ENCODE measurements at regions not wholly inside any gene's neighbourhood (a gene's known extent, or its start where the extent isn't known, plus 50 kb on each side); places are given as distances from the start of the nearest gene placed in this dataset.

- Histone ChIP-seq H2BK15ac (ENCODE audit: low read depth, poor library complexity, severe bottlenecking) (no peak overlapping the region), H3K4ac (ENCODE audit: low read depth in 1 of 2, low read length in 2 of 2) (no peak overlapping the region), H3K4me3 (ENCODE audit: insufficient read depth in 1 of 2, low read depth in 1 of 2, low read length in 2 of 2) (no peak overlapping the region), H2AFZ (ENCODE audit: low read depth, low read length) (no peak overlapping the region), H3K9me3 (ENCODE audit: control insufficient read depth, low read length) (no peaks in the 10 kb centered on the region), H3K27ac (ENCODE audit: low read length, poor library complexity, severe bottlenecking) (no peak overlapping the region), H3K4me2 (ENCODE audit: low read length, poor library complexity, severe bottlenecking) (no peak overlapping the region), H2BK120ac (ENCODE audit: low read depth, low read length) (no peak overlapping the region), H3K18ac (ENCODE audit: low read depth in 1 of 2, low read length in 2 of 2) (no peak overlapping the region), H3K79me1 (replicated peaks; ENCODE audit: low read length, poor library complexity, severe bottlenecking) (no peaks in the 10 kb centered on the region), H4K91ac (ENCODE audit: low read length) (no peak overlapping the region), H3K9ac (ENCODE audit: low read length) (no peak overlapping the region), H2BK5ac (ENCODE audit: low read depth, low read length, poor library complexity, severe bottlenecking) (peak overlapping the region; percentile 19), H3K14ac (ENCODE audit: low read length in 2 of 2) (no peak overlapping the region), H2BK12ac (ENCODE audit: low read length in 2 of 2) (no peak overlapping the region), H2AK5ac (ENCODE audit: low read length, severe bottlenecking) (no peak overlapping the region), H3K4me1 (ENCODE audit: control insufficient read depth, insufficient read depth, low read depth, low read length) (no peaks in the 10 kb centered on the region), H3K23ac (ENCODE audit: low read length in 2 of 2) (no peak overlapping the region), H3K27me3 (ENCODE audit: control insufficient read depth in 1 of 2, insufficient read depth in 1 of 2, low read length in 2 of 2) (no peaks in the 10 kb centered on the region), H3K36me3 (ENCODE audit: control insufficient read depth in 1 of 2, insufficient read depth in 2 of 2, low read depth in 1 of 2, low read length in 2 of 2) (no peaks in the 10 kb centered on the region), H4K8ac (ENCODE audit: low read length) (no peak overlapping the region)
- WGBS, result 81% methylated on average over 4 of the region's 5 CpGs
- DNase-seq, result no peak
Measured at GRCh38 chr13:39100996-39101738, 62.9 kb downstream of the NHLRC3 start.

- no peak overlapping the region for H2BK12ac ChIP-seq (ENCODE audit: low read length in 2 of 2)
- WGBS, result 81% methylated on average over 6 of the region's 6 CpGs
- H2AFZ ChIP-seq (ENCODE audit: low read depth, low read length), result no peak overlapping the region
- no peak overlapping the region for H3K4me3 ChIP-seq (ENCODE audit: insufficient read depth in 1 of 2, low read depth in 1 of 2, low read length in 2 of 2)
- no peak overlapping the region for H3K18ac ChIP-seq (ENCODE audit: low read depth in 1 of 2, low read length in 2 of 2)
- no peak overlapping the region for H3K4ac ChIP-seq (ENCODE audit: low read depth in 1 of 2, low read length in 2 of 2)
- H3K27ac ChIP-seq (ENCODE audit: low read length, poor library complexity, severe bottlenecking), result no peak overlapping the region
- H3K36me3 ChIP-seq (ENCODE audit: control insufficient read depth in 1 of 2, insufficient read depth in 2 of 2, low read depth in 1 of 2, low read length in 2 of 2), result no peaks in the 10 kb centered on the region
- H4K91ac ChIP-seq (ENCODE audit: low read length), result no peak overlapping the region
- H2AK5ac ChIP-seq (ENCODE audit: low read length, severe bottlenecking), result no peak overlapping the region
- H3K23ac ChIP-seq (ENCODE audit: low read length in 2 of 2), result no peak overlapping the region
- no peak overlapping the region for H2BK120ac ChIP-seq (ENCODE audit: low read depth, low read length)
- no peaks in the 10 kb centered on the region for H3K79me1 ChIP-seq (replicated peaks; ENCODE audit: low read length, poor library complexity, severe bottlenecking)
- H3K9ac ChIP-seq (ENCODE audit: low read length), result no peak overlapping the region
- no peaks in the 10 kb centered on the region for H3K9me3 ChIP-seq (ENCODE audit: control insufficient read depth, low read length)
- H3K4me1 ChIP-seq (ENCODE audit: control insufficient read depth, insufficient read depth, low read depth, low read length), result no peaks in the 10 kb centered on the region
- H4K8ac ChIP-seq (ENCODE audit: low read length), result no peak overlapping the region
- no peaks in the 10 kb centered on the region for H3K27me3 ChIP-seq (ENCODE audit: control insufficient read depth in 1 of 2, insufficient read depth in 1 of 2, low read length in 2 of 2)
- no peak overlapping the region for H2BK15ac ChIP-seq (ENCODE audit: low read depth, poor library complexity, severe bottlenecking)
- no peak overlapping the region for H2BK5ac ChIP-seq (ENCODE audit: low read depth, low read length, poor library complexity, severe bottlenecking)
- H3K14ac ChIP-seq (ENCODE audit: low read length in 2 of 2), result no peak overlapping the region
- no peak overlapping the region for H3K4me2 ChIP-seq (ENCODE audit: low read length, poor library complexity, severe bottlenecking)
- DNase-seq, result no peak
Measured at GRCh38 chr13:39102981-39103490, 64.8 kb downstream of the NHLRC3 start.

DNA sequence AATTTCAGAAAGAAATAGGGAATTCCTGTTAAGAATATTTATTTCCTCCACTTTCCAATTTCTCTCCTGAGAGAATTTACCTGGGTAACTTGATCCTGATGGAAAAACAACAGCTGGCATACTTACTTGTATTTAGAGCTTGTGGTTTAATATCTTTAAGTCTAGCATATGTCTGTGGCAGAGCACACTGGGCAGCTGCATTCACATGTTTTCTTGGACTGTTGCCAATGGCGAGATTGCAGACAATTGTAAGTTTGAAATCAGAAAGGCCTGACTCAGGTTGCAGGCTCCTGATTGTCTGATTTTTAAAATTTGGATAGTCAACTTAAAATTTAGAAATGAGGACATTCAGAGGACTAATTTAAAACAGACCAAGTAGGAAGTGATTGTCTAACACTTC lies 66.9 kb downstream of the NHLRC3 start:
- Histone ChIP-seq H3K14ac (ENCODE audit: low read length in 2 of 2) (no peak overlapping the region), H3K9me3 (ENCODE audit: control insufficient read depth, low read length) (no peaks in the 10 kb centered on the region), H3K27me3 (ENCODE audit: control insufficient read depth in 1 of 2, insufficient read depth in 1 of 2, low read length in 2 of 2) (peaks cover 0 to 9% of the 10 kb centered on the region in 2 experiments), H3K9ac (ENCODE audit: low read length) (no peak overlapping the region), H3K4ac (ENCODE audit: low read depth in 1 of 2, low read length in 2 of 2) (no peak overlapping the region), H4K91ac (ENCODE audit: low read length) (no peak overlapping the region), H2AK5ac (ENCODE audit: low read length, severe bottlenecking) (no peak overlapping the region), H3K27ac (ENCODE audit: low read length, poor library complexity, severe bottlenecking) (no peak overlapping the region), H3K4me1 (ENCODE audit: control insufficient read depth, insufficient read depth, low read depth, low read length) (no peaks in the 10 kb centered on the region), H3K4me3 (ENCODE audit: insufficient read depth in 1 of 2, low read depth in 1 of 2, low read length in 2 of 2) (no peak overlapping the region), H4K8ac (ENCODE audit: low read length) (no peak overlapping the region), H2BK12ac (ENCODE audit: low read length in 2 of 2) (no peak overlapping the region), H3K18ac (ENCODE audit: low read depth in 1 of 2, low read length in 2 of 2) (no peak overlapping the region), H2AFZ (ENCODE audit: low read depth, low read length) (no peak overlapping the region), H3K79me1 (replicated peaks; ENCODE audit: low read length, poor library complexity, severe bottlenecking) (no peaks in the 10 kb centered on the region), H2BK5ac (ENCODE audit: low read depth, low read length, poor library complexity, severe bottlenecking) (no peak overlapping the region), H3K36me3 (ENCODE audit: control insufficient read depth in 1 of 2, insufficient read depth in 2 of 2, low read depth in 1 of 2, low read length in 2 of 2) (no peaks in the 10 kb centered on the region), H3K4me2 (ENCODE audit: low read length, poor library complexity, severe bottlenecking) (no peak overlapping the region), H3K23ac (ENCODE audit: low read length in 2 of 2) (no peak overlapping the region), H2BK15ac (ENCODE audit: low read depth, poor library complexity, severe bottlenecking) (no peak overlapping the region), H2BK120ac (ENCODE audit: low read depth, low read length) (no peak overlapping the region)
- 88% methylated on average over 1 of the region's 1 CpG for WGBS
- no peak for DNase-seq

DNA sequence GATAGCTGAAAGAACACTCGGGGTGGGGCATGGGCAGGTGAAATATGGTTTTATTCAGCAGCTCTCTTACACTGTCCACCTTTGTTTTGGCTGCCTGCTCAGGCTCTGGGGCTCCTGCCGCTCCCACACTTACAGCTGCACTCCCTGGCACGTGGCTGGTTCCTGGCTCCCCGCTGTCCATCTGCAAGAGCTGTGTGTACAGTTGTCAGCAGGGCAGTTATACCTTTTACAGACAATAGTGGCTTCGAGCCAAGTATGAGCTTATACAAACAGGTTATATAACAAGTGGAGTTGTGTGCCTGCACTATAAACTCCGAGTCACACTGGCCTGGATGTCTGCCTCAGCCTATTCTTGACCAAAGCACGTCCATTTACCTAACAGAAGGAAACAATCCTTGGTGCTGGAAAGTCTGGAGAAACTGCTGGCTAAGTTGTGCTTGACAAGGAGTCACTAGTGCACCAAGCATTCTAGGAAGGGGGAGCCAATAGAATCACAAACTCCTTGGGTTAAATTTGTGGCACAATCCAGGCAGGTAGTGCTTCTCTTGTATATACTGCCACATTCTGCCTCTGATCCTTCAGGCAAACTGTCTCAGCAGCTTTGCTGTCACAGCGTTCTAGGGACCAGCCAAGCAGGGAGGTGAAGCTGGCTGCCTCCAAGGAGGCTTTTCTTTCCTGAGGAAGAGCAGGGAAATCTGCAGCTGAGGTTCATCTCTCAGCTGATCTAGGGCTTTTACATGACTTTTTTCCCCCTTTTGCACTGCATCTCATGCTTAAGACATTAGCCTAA lies 68.2 kb downstream of the NHLRC3 start:
- Histone ChIP-seq H2BK15ac (ENCODE audit: low read depth, poor library complexity, severe bottlenecking) (no peak overlapping the region), H2BK120ac (ENCODE audit: low read depth, low read length) (no peak overlapping the region), H2AFZ (ENCODE audit: low read depth, low read length) (no peak overlapping the region), H3K9ac (ENCODE audit: low read length) (no peak overlapping the region), H3K4me3 (ENCODE audit: insufficient read depth in 1 of 2, low read depth in 1 of 2, low read length in 2 of 2) (no peak overlapping the region), H3K27me3 (ENCODE audit: control insufficient read depth in 1 of 2, insufficient read depth in 1 of 2, low read length in 2 of 2) (peaks cover 0 to 12% of the 10 kb centered on the region in 2 experiments), H2AK5ac (ENCODE audit: low read length, severe bottlenecking) (no peak overlapping the region), H4K91ac (ENCODE audit: low read length) (no peak overlapping the region), H3K27ac (ENCODE audit: low read length, poor library complexity, severe bottlenecking) (no peak overlapping the region), H3K79me1 (replicated peaks; ENCODE audit: low read length, poor library complexity, severe bottlenecking) (no peaks in the 10 kb centered on the region), H3K9me3 (ENCODE audit: control insufficient read depth, low read length) (no peaks in the 10 kb centered on the region), H3K4me1 (ENCODE audit: control insufficient read depth, insufficient read depth, low read depth, low read length) (no peaks in the 10 kb centered on the region), H4K8ac (ENCODE audit: low read length) (no peak overlapping the region), H3K18ac (ENCODE audit: low read depth in 1 of 2, low read length in 2 of 2) (no peak overlapping the region), H3K14ac (ENCODE audit: low read length in 2 of 2) (no peak overlapping the region), H3K23ac (ENCODE audit: low read length in 2 of 2) (no peak overlapping the region), H2BK5ac (ENCODE audit: low read depth, low read length, poor library complexity, severe bottlenecking) (no peak overlapping the region), H3K36me3 (ENCODE audit: control insufficient read depth in 1 of 2, insufficient read depth in 2 of 2, low read depth in 1 of 2, low read length in 2 of 2) (no peaks in the 10 kb centered on the region), H2BK12ac (ENCODE audit: low read length in 2 of 2) (no peak overlapping the region), H3K4me2 (ENCODE audit: low read length, poor library complexity, severe bottlenecking) (no peak overlapping the region), H3K4ac (ENCODE audit: low read depth in 1 of 2, low read length in 2 of 2) (no peak overlapping the region)
- WGBS, result 78% methylated on average over 7 of the region's 8 CpGs
- DNase-seq, result no peak
